ENCODE measurements at regions not wholly inside any gene's neighbourhood (a gene's known extent, or its start where the extent isn't known, plus 50 kb on each side); places are given as distances from the start of the nearest gene placed in this dataset.

- Histone ChIP-seq H3K36me3 (ENCODE audit: control insufficient read depth, insufficient read depth, low read length) (no peaks in the 10 kb centered on the region), H3K4me3 (ENCODE audit: low read depth, low read length) (no peak overlapping the region), H3K27me3 (ENCODE audit: control insufficient read depth, insufficient read depth, low read length) (no peaks in the 10 kb centered on the region)
- TF ChIP-seq, protein P1, sequence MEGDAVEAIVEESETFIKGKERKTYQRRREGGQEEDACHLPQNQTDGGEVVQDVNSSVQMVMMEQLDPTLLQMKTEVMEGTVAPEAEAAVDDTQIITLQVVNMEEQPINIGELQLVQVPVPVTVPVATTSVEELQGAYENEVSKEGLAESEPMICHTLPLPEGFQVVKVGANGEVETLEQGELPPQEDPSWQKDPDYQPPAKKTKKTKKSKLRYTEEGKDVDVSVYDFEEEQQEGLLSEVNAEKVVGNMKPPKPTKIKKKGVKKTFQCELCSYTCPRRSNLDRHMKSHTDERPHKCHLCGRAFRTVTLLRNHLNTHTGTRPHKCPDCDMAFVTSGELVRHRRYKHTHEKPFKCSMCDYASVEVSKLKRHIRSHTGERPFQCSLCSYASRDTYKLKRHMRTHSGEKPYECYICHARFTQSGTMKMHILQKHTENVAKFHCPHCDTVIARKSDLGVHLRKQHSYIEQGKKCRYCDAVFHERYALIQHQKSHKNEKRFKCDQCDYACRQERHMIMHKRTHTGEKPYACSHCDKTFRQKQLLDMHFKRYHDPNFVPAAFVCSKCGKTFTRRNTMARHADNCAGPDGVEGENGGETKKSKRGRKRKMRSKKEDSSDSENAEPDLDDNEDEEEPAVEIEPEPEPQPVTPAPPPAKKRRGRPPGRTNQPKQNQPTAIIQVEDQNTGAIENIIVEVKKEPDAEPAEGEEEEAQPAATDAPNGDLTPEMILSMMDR (IDR thresholded peaks at IDR 0.05; ENCODE audit: insufficient read depth, low read length, poor library complexity, severe bottlenecking): no peak
- peak; percentile 4 for DNase-seq (ENCODE audit: low read depth)
Measured at GRCh38 chr11:79932612-79933011, 491.8 kb upstream of the TENM4 start.

- Histone ChIP-seq H3K27me3 (ENCODE audit: control insufficient read depth, insufficient read depth, low read length) (no peaks in the 10 kb centered on the region), H3K4me3 (ENCODE audit: low read depth, low read length) (no peak overlapping the region), H3K36me3 (ENCODE audit: control insufficient read depth, insufficient read depth, low read length) (no peaks in the 10 kb centered on the region)
- TF ChIP-seq, protein P1 (IDR thresholded peaks at IDR 0.05; ENCODE audit: insufficient read depth, low read length, poor library complexity, severe bottlenecking): no peak
- DNase-seq (ENCODE audit: low read depth): no peak
Measured at GRCh38 chr11:79931692-79932091, 490.9 kb upstream of the TENM4 start.

DNA sequence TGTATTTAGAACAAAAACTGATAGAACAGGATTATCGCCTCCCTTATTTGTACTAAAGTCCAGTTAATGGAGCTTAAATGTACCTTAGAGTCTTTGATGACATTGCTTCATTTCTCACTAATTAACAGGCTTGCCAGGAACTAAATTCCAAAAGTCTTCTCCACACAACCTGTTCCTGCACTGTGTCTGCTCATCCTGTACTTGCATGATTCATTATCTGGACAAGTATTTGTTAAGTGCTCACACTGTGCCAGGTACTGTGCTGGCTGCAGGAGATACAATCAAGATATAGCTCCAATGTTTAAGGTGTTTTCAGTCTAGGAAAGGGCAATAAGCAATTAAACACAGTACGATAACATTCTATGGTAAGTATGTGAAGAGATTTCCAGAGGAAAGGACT lies 485.9 kb upstream of the TENM4 start:
- Histone ChIP-seq H3K4me3 (ENCODE audit: low read depth, low read length) (no peak overlapping the region), H3K27me3 (ENCODE audit: control insufficient read depth, insufficient read depth, low read length) (no peaks in the 10 kb centered on the region), H3K36me3 (ENCODE audit: control insufficient read depth, insufficient read depth, low read length) (no peaks in the 10 kb centered on the region)
- no peak for DNase-seq (ENCODE audit: low read depth)
- TF ChIP-seq, protein P1 (IDR thresholded peaks at IDR 0.05; ENCODE audit: insufficient read depth, low read length, poor library complexity, severe bottlenecking): no peak

DNA sequence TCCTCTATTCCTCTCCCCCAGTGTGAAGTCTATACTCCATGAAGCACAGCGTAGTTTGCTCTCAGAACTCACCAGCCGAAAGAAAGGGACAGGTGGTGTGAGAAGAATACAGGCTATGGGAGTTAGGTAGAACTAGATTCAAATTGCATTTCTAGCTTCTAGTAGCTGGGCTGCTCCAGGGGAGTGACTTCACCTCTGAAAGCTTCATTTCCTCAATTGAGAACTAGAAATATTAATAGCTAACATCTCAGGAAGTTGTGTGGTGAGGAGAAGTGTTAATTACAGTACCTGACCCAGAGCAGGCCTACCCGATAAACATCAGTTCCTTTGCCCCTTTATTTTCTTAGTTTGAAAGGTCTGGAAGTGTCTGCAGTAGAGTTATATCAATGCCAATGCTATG lies 484.7 kb upstream of the TENM4 start:
- Histone ChIP-seq H3K36me3 (ENCODE audit: control insufficient read depth, insufficient read depth, low read length) (no peaks in the 10 kb centered on the region), H3K27me3 (ENCODE audit: control insufficient read depth, insufficient read depth, low read length) (no peaks in the 10 kb centered on the region), H3K4me3 (ENCODE audit: low read depth, low read length) (no peak overlapping the region)
- no peak for DNase-seq (ENCODE audit: low read depth)
- TF ChIP-seq, protein P1 (IDR thresholded peaks at IDR 0.05; ENCODE audit: insufficient read depth, low read length, poor library complexity, severe bottlenecking): no peak

- TF ChIP-seq, protein P1 (IDR thresholded peaks at IDR 0.05; ENCODE audit: insufficient read depth, low read length, poor library complexity, severe bottlenecking): no peak
- H3K4me3 ChIP-seq (ENCODE audit: low read depth, low read length): no peak overlapping the region
- no peak for DNase-seq (ENCODE audit: low read depth)
- H3K36me3 ChIP-seq (ENCODE audit: control insufficient read depth, insufficient read depth, low read length): no peaks in the 10 kb centered on the region
- H3K27me3 ChIP-seq (ENCODE audit: control insufficient read depth, insufficient read depth, low read length): no peaks in the 10 kb centered on the region
Measured at GRCh38 chr11:79922641-79923040, 481.8 kb upstream of the TENM4 start.

- TF ChIP-seq, protein P1 (IDR thresholded peaks at IDR 0.05; ENCODE audit: insufficient read depth, low read length, poor library complexity, severe bottlenecking): no peak
- Histone ChIP-seq H3K27me3 (ENCODE audit: control insufficient read depth, insufficient read depth, low read length) (no peaks in the 10 kb centered on the region), H3K4me3 (ENCODE audit: low read depth, low read length) (no peak overlapping the region), H3K36me3 (ENCODE audit: control insufficient read depth, insufficient read depth, low read length) (no peaks in the 10 kb centered on the region)
- DNase-seq (ENCODE audit: low read depth): no peak
Measured at GRCh38 chr11:79920480-79920879, 479.6 kb upstream of the TENM4 start.
